ENCODE measurements at regions not wholly inside any gene's neighbourhood (a gene's known extent, or its start where the extent isn't known, plus 50 kb on each side); places are given as distances from the start of the nearest gene placed in this dataset.

DNA sequence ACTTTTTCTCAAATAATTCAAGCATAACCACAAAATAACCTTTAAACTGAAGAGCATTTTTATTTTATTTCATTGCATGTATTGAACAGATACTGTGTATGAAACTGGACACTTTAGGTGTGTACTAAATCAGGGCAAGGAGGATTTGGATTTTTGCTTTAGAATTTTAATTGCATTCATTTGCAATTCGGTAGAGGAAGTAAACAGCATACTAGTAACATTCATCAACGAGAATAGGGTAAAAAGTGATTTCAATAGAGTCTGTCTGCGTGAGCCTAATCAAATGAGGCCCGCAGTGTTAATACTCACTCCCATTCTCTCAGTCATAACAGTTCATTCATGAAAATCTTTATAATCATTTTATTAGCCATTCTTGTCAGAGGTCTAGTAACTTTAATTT, 200.2 kb downstream of the SPRY2 start:
- Mint-ChIP-seq H3K4me1 (no peaks in the 10 kb centered on the region), H3K9me3 (no peaks in the 10 kb centered on the region), H3K27me3 (no peaks in the 10 kb centered on the region), H3K27ac (no peak overlapping the region), H3K4me3 (no peak overlapping the region), H3K36me3 (ENCODE audit: low read depth) (no peaks in the 10 kb centered on the region)
- CTCF ChIA-PET, result no interaction called here
- TF ChIP-seq, protein P1, sequence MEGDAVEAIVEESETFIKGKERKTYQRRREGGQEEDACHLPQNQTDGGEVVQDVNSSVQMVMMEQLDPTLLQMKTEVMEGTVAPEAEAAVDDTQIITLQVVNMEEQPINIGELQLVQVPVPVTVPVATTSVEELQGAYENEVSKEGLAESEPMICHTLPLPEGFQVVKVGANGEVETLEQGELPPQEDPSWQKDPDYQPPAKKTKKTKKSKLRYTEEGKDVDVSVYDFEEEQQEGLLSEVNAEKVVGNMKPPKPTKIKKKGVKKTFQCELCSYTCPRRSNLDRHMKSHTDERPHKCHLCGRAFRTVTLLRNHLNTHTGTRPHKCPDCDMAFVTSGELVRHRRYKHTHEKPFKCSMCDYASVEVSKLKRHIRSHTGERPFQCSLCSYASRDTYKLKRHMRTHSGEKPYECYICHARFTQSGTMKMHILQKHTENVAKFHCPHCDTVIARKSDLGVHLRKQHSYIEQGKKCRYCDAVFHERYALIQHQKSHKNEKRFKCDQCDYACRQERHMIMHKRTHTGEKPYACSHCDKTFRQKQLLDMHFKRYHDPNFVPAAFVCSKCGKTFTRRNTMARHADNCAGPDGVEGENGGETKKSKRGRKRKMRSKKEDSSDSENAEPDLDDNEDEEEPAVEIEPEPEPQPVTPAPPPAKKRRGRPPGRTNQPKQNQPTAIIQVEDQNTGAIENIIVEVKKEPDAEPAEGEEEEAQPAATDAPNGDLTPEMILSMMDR (IDR thresholded peaks at IDR 0.05), result no peak
- intact Hi-C loops (cut with micrococcal nuclease), result no loop called here
- ATAC-seq (ENCODE audit: low read depth), result no peak
- no peak for DNase-seq
- POLR2A ChIA-PET, result no interaction called here

DNA sequence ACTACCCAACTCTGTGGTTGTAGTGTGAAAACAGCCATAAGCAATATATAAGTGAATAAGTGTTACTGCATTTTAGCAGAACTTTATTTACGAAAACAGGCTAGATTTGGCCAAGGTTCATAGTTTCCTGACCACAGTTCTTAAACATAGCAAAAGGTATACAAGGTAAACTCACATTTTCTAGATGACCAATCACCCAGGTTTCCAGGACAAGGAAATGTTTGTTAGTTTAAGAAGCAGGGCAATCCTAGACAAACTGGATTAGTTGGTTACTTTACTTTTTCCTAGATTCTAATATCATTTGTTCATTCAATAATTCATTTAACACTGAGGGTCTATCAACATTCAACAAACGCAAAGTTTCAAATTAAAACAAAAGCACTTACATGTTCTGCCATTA, 201.7 kb downstream of the SPRY2 start:
- Mint-ChIP-seq H3K4me1 (no peaks in the 10 kb centered on the region), H3K9me3 (no peaks in the 10 kb centered on the region), H3K36me3 (ENCODE audit: low read depth) (no peaks in the 10 kb centered on the region), H3K27me3 (no peaks in the 10 kb centered on the region), H3K27ac (no peak overlapping the region), H3K4me3 (no peak overlapping the region)
- DNase-seq (no peak), ATAC-seq (ENCODE audit: low read depth) (no peak)
- ChIA-PET CTCF (no interaction called here), POLR2A (no interaction called here)
- TF ChIP-seq, protein P1 (IDR thresholded peaks at IDR 0.05), result no peak
- intact Hi-C loops (cut with micrococcal nuclease), result no loop called here

DNA sequence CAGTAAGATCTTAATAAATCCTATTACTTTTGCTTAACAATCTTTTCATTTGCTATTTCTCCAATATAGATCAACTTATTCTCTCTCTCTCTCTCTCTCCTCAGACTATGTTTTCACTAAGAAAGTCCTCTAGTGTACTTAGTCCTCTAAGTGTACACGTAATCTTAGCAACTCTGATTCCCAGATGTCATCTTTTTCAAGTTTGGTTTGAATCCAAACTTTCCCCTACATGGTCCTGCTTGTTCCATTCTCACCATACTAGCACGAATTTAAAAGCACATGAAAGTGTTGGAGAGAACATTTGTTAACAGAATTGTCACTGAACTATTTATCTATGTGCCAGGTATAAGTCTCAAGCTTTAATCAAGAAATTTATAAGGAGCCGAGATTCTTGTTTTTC, 202.9 kb downstream of the SPRY2 start:
- no peak for ATAC-seq (ENCODE audit: low read depth)
- Mint-ChIP-seq H3K4me1 (no peaks in the 10 kb centered on the region), H3K4me3 (no peak overlapping the region), H3K36me3 (ENCODE audit: low read depth) (no peaks in the 10 kb centered on the region), H3K27ac (no peak overlapping the region), H3K9me3 (no peaks in the 10 kb centered on the region), H3K27me3 (no peaks in the 10 kb centered on the region)
- CTCF ChIA-PET, result no interaction called here
- intact Hi-C loops (cut with micrococcal nuclease), result no loop called here
- no peak for DNase-seq
- POLR2A ChIA-PET, result no interaction called here
- TF ChIP-seq, protein P1 (IDR thresholded peaks at IDR 0.05), result no peak

DNA sequence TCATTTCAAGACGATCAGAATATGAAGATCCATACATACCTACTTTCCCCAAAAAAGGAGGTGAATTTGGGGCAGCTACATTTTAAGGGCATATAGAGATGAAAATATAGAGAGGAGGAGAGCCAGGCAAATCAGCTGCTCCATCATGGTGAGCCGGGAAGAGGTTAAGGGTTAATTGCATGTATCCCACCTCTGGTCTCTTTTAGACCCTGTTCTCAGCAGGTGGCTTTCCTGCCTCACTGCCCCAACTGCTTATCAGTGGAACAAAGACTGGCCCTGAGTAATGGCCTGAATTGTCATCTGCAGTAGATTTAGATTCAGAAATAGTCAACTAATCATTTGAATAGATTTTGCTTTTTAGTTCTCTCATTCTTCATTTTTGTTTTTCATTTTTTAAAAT, 206.6 kb downstream of the SPRY2 start:
- H3K36me3 Mint-ChIP-seq (ENCODE audit: low read depth), result no peaks in the 10 kb centered on the region
- intact Hi-C loops (cut with micrococcal nuclease), result no loop called here
- CTCF ChIA-PET, result no interaction called here
- POLR2A ChIA-PET, result no interaction called here
- TF ChIP-seq, protein P1 (IDR thresholded peaks at IDR 0.05), result no peak
- DNase-seq (no peak), ATAC-seq (ENCODE audit: low read depth) (no peak)
- no peaks in the 10 kb centered on the region for H3K9me3 Mint-ChIP-seq
- H3K4me3 Mint-ChIP-seq, result no peak overlapping the region
- no peak overlapping the region for H3K27ac Mint-ChIP-seq
- no peaks in the 10 kb centered on the region for H3K27me3 Mint-ChIP-seq
- H3K4me1 Mint-ChIP-seq, result no peaks in the 10 kb centered on the region

DNA sequence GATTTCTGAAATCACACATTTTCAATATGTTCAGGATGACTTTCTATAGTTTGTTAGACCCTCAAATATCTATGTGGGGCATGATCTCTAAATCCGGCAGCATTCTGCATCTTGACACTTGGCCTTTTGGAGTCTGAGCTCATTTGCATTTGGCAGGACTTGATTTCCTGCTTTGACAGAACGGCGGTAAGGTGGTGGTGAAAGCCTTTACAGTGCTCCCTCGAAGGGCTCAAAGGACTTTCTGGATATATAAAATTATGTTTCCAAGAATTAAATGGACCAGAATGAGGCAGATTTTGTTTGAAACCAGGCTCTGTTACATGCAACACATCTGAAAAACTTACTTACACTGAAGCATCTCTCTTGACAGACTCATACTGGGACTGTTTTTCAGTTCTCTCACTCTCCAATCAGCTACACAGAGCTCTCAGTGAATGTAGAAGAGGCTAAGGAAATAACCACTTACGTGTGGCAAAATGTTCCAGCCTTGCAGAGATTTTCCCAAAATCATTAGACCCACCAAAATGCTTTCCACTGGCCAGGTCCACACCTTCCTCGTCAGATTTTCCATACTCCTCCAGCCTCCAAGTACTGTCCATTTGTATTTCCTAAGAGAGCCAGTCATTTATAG, 207.2 kb downstream of the SPRY2 start:
- intact Hi-C loops (cut with micrococcal nuclease), result no loop called here
- Mint-ChIP-seq H3K27me3 (peaks cover 1% of the 10 kb centered on the region), H3K27ac (no peak overlapping the region), H3K4me1 (no peaks in the 10 kb centered on the region), H3K36me3 (ENCODE audit: low read depth) (no peaks in the 10 kb centered on the region), H3K9me3 (no peaks in the 10 kb centered on the region), H3K4me3 (no peak overlapping the region)
- DNase-seq, result no peak
- no peak for ATAC-seq (ENCODE audit: low read depth)
- TF ChIP-seq, protein P1 (IDR thresholded peaks at IDR 0.05), result no peak
- POLR2A ChIA-PET, result no interaction called here
- CTCF ChIA-PET, result no interaction called here
